ENCODE measurements at regions not wholly inside any gene's neighbourhood (a gene's known extent, or its start where the extent isn't known, plus 50 kb on each side); places are given as distances from the start of the nearest gene placed in this dataset.

DNA sequence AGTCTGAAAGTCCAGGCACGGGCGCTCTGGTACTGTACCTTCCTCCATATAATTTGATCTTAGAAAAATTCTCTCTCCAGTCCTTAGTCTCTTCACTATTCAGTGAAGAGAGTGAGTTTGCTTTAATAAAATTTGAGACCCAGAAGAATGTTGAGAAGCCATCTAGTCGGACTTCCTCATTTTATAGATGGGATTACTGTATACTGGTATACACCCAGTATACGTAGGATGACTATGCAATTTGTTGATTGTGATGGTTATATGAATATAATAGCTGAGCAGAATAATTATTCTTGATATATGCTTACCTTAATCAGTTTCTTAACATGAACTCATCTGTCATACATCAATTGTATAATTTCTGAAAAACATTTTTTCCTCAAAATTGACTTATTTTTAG, 328.0 kb upstream of the B3GALT2 start:
- DNase-seq (ENCODE audit: low read depth in 2 of 3, low spot score in 2 of 3): no peak

DNA sequence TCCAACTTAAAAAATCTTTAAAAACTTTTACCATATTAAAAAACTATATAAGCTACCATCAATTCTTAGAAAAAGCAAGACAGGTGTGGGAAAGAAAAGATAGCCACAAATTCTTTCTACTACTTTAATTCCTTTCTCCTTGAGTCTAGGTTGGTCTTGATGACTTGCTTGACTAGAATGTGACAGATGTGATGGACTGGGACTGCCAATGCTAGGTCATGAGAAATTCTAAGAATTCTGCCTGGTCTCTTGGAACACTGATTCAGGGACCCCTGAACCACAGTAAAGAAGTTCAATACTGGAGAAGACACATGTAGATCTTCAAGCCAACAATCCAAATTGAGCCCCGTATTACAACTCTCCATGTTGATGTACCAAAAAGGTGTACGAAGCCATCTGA, 326.6 kb upstream of the B3GALT2 start:
- DNase-seq (ENCODE audit: low read depth in 2 of 3, low spot score in 2 of 3): no peak

DNA sequence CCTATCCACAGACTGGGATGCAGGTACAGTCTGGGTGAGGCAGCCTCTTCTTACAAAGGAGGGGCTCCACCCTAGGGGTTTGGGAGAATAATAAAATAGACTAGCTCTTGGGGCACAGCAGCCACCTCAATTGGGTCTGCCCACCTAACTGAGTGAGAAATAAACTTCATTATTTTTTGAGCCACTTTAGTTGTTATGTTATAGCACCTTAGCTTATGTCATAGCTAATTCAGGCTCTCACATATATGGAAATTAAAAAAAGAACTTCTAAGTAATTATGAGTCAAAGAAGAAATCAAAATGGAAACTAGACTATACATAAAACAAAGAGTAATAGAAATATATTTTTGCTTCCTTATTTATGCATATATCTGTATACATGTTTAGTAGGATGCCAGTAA, 318.5 kb upstream of the B3GALT2 start:
- no peak for DNase-seq (ENCODE audit: low read depth in 2 of 3, low spot score in 2 of 3)

GRCh38 chr1:193498088-193498655, 311.8 kb upstream of the B3GALT2 start:
- DNase-seq (ENCODE audit: low read depth in 2 of 3, low spot score in 2 of 3): no peak

- DNase-seq (ENCODE audit: low read depth in 2 of 3, low spot score in 2 of 3): no peak
Observed at GRCh38 chr1:193494368-193494767, 308.0 kb upstream of the B3GALT2 start.

DNA sequence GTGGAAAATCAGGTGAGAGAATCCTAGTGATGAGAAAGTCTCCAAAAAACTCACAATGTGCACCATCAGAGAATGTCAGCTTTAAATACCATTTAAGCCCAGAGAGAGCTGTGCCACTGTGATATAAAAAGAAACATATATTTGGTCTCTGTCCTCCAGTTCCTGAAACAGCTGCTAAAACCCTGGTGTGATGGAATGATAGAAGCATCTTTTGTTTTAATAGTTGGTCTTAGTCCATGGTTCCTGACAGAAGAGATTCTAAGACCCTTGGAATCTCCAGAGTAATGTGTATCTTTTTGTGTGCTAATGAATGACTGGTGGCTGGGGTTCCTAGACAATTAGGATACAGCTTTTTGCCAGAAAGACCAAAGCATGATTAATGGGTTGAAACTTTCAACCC, 302.8 kb upstream of the B3GALT2 start:
- no peak for DNase-seq (ENCODE audit: low read depth in 2 of 3, low spot score in 2 of 3)

DNA sequence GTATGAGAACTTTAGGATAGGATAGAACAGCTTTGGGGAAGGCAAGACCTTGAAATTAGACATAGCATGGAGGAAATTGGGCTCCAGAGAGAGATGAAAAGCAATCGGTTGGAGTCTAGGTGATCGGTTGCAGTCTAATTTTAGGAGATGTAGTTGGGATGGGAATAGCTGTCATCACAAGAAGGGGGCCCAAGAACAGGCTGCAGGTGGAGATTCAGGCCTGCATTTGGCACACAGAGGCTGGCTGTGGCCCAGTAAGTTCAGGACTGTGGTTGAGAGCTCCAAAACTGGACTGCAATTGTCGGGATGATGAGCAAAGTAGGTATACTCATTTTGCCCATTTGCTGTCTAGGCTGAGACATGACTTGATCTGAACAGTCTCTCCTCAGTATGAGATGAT, 301.3 kb upstream of the B3GALT2 start:
- DNase-seq (ENCODE audit: low read depth in 2 of 3, low spot score in 2 of 3): no peak

DNA sequence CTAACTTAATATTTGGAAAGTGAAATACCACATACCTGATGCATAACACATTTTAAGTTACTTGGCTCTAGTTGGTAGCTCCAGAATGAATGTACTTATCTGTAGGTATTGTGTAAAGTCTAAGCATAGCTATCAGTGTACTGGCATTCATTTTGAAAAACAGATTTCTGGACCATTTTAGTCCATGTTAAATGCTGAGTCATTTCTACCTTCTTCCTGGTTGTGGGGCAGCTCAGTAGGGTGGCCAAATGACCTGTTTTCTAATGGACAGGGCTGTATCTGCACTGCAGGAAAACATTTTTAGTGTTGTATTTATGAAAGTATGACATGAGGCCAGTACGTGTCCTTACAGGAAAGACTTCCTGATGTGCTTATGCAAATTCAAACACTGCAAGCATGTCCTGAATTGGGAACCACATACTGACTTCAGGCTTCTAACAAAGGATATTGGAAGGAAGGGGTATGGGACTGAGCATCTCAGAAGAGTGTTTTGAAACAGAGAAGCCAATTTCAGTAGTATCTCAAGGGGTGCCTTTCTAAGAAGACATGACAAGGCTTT, 300.3 kb upstream of the B3GALT2 start:
- DNase-seq (ENCODE audit: low read depth in 2 of 3, low spot score in 2 of 3): no peak

DNA sequence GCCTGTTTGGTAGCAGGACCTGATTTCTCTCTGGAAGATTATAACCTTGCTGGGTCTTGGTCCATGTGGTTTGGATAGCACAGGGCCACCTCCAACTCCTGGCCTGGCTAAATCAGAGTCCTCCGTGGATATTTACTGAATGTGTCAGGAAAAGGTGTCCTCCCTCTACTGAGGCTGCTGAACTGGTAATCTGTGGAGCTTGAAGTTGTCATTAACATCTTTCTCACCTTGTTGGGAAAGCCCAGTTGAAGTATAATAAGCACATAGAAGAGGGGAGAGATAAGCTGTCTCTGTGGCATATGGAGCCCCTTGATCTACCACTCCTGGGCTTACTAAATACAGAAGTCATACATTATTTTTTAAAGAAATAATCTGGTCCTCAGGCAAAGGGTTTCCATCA, 294.3 kb upstream of the B3GALT2 start:
- DNase-seq (ENCODE audit: low read depth in 2 of 3, low spot score in 2 of 3): no peak

GRCh38 chr1:193479187-193479586, 292.8 kb upstream of the B3GALT2 start:
- DNase-seq (ENCODE audit: low read depth in 2 of 3, low spot score in 2 of 3): peak in 1 of 3 experiments; percentile 14

DNA sequence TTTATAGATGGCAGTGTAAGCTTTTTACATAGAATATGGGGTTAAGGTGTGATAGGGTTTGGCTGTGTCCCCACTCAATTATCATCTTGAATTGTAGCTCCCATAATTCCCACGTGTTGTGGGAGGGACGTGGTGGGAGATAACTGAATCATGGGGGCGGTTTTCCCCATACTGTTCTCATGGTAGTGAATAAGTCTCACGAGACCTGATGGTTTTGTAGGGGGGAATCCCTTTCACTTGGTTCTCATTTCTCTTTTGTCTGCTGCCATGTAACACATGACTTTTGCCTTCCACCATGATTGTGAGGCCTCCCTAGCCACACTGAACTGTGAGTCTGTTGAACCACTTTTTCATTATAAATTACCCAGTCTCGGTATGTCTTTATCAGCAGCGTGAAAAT, 290.3 kb upstream of the B3GALT2 start:
- DNase-seq (ENCODE audit: low read depth in 2 of 3, low spot score in 2 of 3): no peak

- DNase-seq (ENCODE audit: low read depth in 2 of 3, low spot score in 2 of 3): no peak
Observed at GRCh38 chr1:193473932-193474331, 287.5 kb upstream of the B3GALT2 start.

DNA sequence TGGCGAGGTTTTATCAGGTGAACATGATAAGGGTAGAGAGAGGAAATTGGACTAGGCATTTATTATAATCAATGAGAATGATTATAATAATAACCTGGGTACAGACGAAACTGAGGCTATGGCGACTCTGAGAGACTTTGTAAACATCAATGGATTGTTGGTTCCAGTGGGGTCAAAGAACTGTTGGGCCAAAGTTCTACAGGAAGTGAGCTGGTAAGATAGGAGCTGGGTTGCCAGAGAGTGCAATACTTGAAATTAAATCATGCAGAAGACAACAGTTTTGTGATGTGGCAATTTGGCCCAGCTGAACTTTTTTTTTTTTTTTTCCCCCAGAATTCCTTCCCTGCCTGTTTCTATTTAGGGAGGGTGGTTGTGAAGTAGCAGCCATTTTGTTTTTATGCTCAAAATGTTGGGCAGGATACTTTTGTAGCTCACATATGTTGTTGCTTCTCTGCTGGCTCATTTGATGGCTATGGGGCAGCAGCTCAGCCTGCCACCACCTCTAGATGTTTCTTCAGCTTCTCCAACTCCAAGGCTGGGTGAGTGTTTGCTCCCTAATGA, 286.5 kb upstream of the B3GALT2 start:
- no peak for DNase-seq (ENCODE audit: low read depth in 2 of 3, low spot score in 2 of 3)

DNA sequence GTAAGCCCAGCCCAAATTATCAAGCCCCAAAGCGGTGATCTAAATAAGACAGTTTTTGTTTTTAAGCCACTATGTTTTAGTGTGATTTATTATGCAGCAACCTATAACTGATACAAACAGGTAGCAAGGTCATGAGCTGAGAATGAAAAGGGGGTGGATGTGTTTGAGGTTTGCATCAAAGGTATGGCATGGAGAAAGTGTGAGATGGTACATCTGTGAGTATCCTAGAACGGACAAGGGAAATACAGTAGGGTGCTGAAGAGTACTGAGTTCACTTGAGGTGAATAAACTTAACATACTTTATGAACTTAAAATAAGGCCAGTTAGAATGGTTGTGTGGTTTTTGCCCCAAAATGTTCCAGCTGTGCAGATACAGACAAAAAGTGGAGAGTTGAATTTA, 286.0 kb upstream of the B3GALT2 start:
- no peak for DNase-seq (ENCODE audit: low read depth in 2 of 3, low spot score in 2 of 3)

GRCh38 chr1:193471981-193472380, 285.6 kb upstream of the B3GALT2 start:
- no peak for DNase-seq (ENCODE audit: low read depth in 2 of 3, low spot score in 2 of 3)

DNA sequence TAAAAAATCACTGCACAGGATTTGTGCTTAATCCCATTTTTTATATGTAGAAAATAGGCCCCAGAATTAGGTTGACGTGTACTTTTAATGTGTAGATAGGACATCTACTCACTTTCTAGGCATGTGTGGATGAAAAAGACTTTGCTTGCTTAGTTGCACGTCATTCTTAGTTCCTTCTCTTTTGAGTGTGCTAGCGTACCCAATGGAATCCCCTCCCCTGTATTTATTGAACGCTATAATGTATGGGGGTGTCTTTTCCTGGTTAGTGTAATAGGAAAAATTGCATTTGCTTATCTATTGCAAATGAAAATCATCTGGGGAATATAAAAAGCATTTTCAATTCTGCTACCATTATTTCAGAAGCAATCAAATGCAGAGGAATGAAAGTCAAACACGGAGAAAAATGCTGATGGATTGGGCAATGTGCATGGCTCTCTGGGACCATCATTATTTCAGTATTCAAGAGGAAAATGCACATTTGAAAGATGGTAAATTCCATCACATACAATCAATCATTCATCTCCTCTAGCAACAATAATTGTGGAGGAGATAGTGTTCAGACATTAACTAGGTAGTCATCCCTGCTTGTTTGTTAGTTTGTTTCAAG, 277.0 kb upstream of the B3GALT2 start:
- DNase-seq (ENCODE audit: low read depth in 2 of 3, low spot score in 2 of 3): no peak

GRCh38 chr1:193462629-193463320, 276.4 kb upstream of the B3GALT2 start:
- DNase-seq (ENCODE audit: low read depth in 2 of 3, low spot score in 2 of 3): no peak

- no peak for DNase-seq (ENCODE audit: low read depth in 2 of 3, low spot score in 2 of 3)
Observed at GRCh38 chr1:193458628-193459027, 272.2 kb upstream of the B3GALT2 start.

DNA sequence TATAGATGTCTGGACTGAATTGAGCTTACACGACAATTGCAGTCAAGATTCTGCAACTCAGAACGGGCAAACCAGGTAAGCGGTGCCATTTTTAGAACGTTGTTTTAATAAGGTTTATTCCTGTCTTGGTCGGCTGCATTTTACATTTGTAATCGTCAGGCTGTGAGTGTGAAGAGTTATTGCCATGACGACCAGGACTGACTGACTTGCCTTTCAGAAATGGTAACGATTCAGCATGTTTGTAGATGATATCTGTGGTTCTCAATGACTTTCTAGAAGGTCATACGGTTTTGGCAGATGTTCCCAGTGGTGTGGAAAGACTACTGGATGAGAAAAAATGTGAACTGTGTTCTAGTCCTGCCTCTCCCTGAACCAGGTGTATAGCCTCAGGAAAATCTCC, 271.3 kb upstream of the B3GALT2 start:
- DNase-seq (ENCODE audit: low read depth in 2 of 3, low spot score in 2 of 3): no peak

DNA sequence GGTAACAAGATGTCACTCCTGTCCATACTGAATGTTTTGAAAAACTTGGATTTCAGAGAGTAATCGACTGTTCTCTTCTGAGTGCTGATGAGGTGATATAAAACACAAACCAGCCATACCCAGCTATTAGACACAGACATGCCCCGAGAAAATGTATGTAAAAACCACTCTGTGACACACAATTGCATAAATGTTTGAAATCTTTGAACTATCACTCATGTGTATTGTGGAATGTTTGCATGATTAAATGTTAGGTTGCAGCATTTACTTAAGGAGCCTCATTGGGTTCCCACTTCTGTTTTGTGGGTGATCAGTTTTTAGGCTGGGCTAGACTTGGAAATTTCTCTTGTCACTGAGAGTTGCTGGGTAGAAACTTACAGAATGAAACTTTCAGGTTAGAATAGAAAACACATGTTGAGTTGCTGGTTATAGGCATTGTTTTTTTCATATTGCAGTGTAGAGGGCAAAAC, 270.4 kb upstream of the B3GALT2 start:
- no peak for DNase-seq (ENCODE audit: low read depth in 2 of 3, low spot score in 2 of 3)

DNA sequence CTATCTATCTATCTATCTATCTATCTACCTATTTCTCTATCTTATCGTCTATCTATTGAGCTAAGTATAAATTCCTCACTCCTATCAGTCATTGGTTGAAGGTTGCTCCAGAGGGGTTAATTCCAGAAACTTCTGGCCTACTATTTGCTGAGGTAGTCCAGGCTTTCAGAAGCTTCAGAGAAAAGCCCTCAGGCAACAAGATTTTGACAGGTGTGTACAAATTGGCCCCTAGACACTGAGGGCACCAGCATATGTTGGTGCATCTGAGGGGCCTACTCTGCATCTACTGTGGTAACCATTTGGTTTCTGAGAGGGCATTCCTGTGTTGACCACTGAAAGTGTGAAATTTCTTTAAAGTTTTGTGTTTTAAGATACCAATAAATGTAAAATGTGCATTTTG, 265.2 kb upstream of the B3GALT2 start:
- no peak for DNase-seq (ENCODE audit: low read depth in 2 of 3, low spot score in 2 of 3)

DNA sequence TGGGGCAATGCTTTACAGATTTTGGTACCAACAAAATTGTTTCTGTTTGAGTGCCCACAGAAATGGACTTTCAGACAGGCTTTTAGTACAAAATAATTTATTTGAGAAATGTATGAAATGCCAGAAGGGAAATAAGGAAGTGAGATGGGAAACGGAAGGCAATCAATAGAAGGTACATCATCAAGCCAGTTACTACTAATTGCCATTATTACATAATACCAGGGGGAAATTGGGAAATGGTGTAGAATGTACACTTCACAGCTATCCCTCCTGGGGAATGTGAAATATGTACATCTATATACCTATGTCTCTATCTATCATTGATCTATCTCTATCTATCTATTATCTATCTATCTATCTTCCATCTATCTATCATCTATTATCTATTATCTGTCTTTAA, 264.6 kb upstream of the B3GALT2 start:
- DNase-seq (ENCODE audit: low read depth in 2 of 3, low spot score in 2 of 3): no peak

All from activated CD8-positive, alpha-beta memory T cell treated with anti-CD3 and anti-CD28 coated beads for 48 hours (primary cell).